DMS 273 (cell line): ENCODE measurements at regions not wholly inside any gene's neighbourhood (a gene's known extent, or its start where the extent isn't known, plus 50 kb on each side); places are given as distances from the start of the nearest gene placed in this dataset.
"Not testable (repeated sequence)": the region's sequence is repeated elsewhere in the genome, so short reads cannot be mapped to it uniquely, and the experiment has no call there.

Source experiments
- DNase-seq: peaks from one replicate; lab custom pipeline; 2025; ENCODE audit not compliant: unreplicated experiment; lab: John Stamatoyannopoulos, UW

GRCh38 chrX:83416273-83416672, 91.8 kb upstream of the POU3F4 start:
- peak; percentile 44 for DNase-seq

GRCh38 chrX:83419030-83419792, 88.9 kb upstream of the POU3F4 start:
- no peak for DNase-seq

GRCh38 chrX:83422836-83423235, 85.3 kb upstream of the POU3F4 start:
- no peak for DNase-seq

GRCh38 chrX:83442552-83442951, 65.5 kb upstream of the POU3F4 start:
- DNase-seq, result not testable (repeated sequence)

- no peak for DNase-seq
Measured at GRCh38 chrX:83446355-83446754, 61.7 kb upstream of the POU3F4 start.
